ENCODE measurements at regions not wholly inside any gene's neighbourhood (a gene's known extent, or its start where the extent isn't known, plus 50 kb on each side); places are given as distances from the start of the nearest gene placed in this dataset.

GRCh38 chr1:239914751-239915231, 176.9 kb upstream of the FMN2 start:
- Histone ChIP-seq H2BK120ac (ENCODE audit: low read depth, low read length) (no peak overlapping the region), H2AK5ac (ENCODE audit: low read depth, low read length) (no peak overlapping the region), H4K91ac (ENCODE audit: insufficient read depth, low read depth, low read length) (no peak overlapping the region), H3K4me1 (ENCODE audit: control insufficient read depth, insufficient read depth, low read length) (no peaks in the 10 kb centered on the region; the same call in 1 of the 2 replicates), H3K9ac (ENCODE audit: low read depth, low read length) (no peak overlapping the region), H2AFZ (replicated peaks; ENCODE audit: low read length, poor library complexity) (no peak overlapping the region), H4K8ac (ENCODE audit: low read depth in 2 of 2, low read length in 2 of 2) (no peak overlapping the region), H2BK20ac (ENCODE audit: low read depth, low read length) (no peak overlapping the region), H3K79me1 (ENCODE audit: low read depth in 1 of 2, low read length in 2 of 2) (no peaks in the 10 kb centered on the region), H4K5ac (ENCODE audit: low read depth, low read length) (no peak overlapping the region), H2AK9ac (replicated peaks; ENCODE audit: low read depth, low read length, poor library complexity) (no peak overlapping the region), H3K4ac (ENCODE audit: low read depth, low read length) (no peak overlapping the region), H4K20me1 (ENCODE audit: insufficient read depth, low read length) (no peaks in the 10 kb centered on the region), H3K18ac (ENCODE audit: low read depth, low read length) (no peak overlapping the region), H2BK15ac (ENCODE audit: low read depth, low read length) (no peak overlapping the region), H3K36me3 (ENCODE audit: control insufficient read depth, insufficient read depth, low read length) (no peaks in the 10 kb centered on the region), H3K4me3 (ENCODE audit: insufficient read depth, low read depth, low read length) (no peak overlapping the region), H3K14ac (replicated peaks; ENCODE audit: low read depth, low read length) (no peak overlapping the region), H2BK5ac (ENCODE audit: low read depth, low read length, poor library complexity, severe bottlenecking) (no peak overlapping the region), H3K27ac (ENCODE audit: insufficient read depth, low read length) (no peak overlapping the region), H3K27me3 (ENCODE audit: control insufficient read depth, insufficient read depth, low read length) (no peaks in the 10 kb centered on the region), H3K4me2 (ENCODE audit: low read depth, low read length) (no peak overlapping the region), H3K56ac (ENCODE audit: extremely low read depth, insufficient read depth, low read length) (no peak overlapping the region), H3K9me1 (ENCODE audit: insufficient read depth, low read length) (no peaks in the 10 kb centered on the region), H3K9me3 (ENCODE audit: control insufficient read depth, insufficient read depth, low read length) (no peaks in the 10 kb centered on the region), H3K23ac (ENCODE audit: low read depth, low read length) (no peak overlapping the region)
- 0 out of 2 replicates have a peak, but pooled peaks have one; percentile 9 for TF ChIP-seq MAFK (IDR thresholded peaks at IDR 0.05; ENCODE audit: low read depth, low read length)
- no peak for TF ChIP-seq BHLHE40 (IDR thresholded peaks at IDR 0.05; ENCODE audit: low read depth, low read length)
- 0 out of 2 replicates have a peak, but pooled peaks have one; percentile 16 for TF ChIP-seq FOS (IDR thresholded peaks at IDR 0.05; ENCODE audit: low read depth, low read length)
- TF ChIP-seq RCOR1 (IDR thresholded peaks at IDR 0.05; ENCODE audit: insufficient replicate concordance, low read length), result no peak
- POLR2A ChIA-PET (ENCODE audit: unreplicated experiment), result no interaction called here
- WGBS, 2 experiments (ENCODE audit: extremely low coverage in 2 of 2, insufficient read length in 1 of 2), result 0% methylated on average over 1 of the region's 5 CpGs; no CpG with 5 or more reads in 1 of the 2 experiments
- DNase-seq, result peak; percentile 81
- CTCF ChIA-PET, result no interaction called here
- intact Hi-C loops (cut with micrococcal nuclease), result no loop called here
- ATAC-seq (ENCODE audit: low read depth), result peak; percentile 87
- in situ Hi-C loops (cut with MboI; ENCODE audit: low sequenced_read_pairs), result no loop called here
- no TSS peak for BruUV-seq (replicated peaks)
- dilution Hi-C loops (cut with HindIII; ENCODE audit: low sequenced_read_pairs, unreplicated experiment), result no loop called here

All from IMR-90 (cell line).